Ammon's horn (tissue), 1 donor: ENCODE measurements at regions not wholly inside any gene's neighbourhood (a gene's known extent, or its start where the extent isn't known, plus 50 kb on each side); places are given as distances from the start of the nearest gene placed in this dataset.
A peak's percentile ranks its signal among the peaks of the same experiment; 100 is the strongest.
"Not testable (repeated sequence)": the region's sequence is repeated elsewhere in the genome, so short reads cannot be mapped to it uniquely, and the experiment has no call there.

Source experiments
- DNase-seq: peaks from one replicate; pipeline ENCODE4 v3.0.0-alpha.2; 2016; ENCODE audit warnings: low spot score

GRCh38 chr6:121876721-121877120, 441.3 kb downstream of the GJA1 start:
- DNase-seq: no peak

GRCh38 chr6:121879149-121879548, 443.7 kb downstream of the GJA1 start:
- no peak for DNase-seq

GRCh38 chr6:121880831-121881230, 445.4 kb downstream of the GJA1 start:
- no peak for DNase-seq

GRCh38 chr6:121881974-121882667, 446.7 kb downstream of the GJA1 start:
- no peak for DNase-seq

GRCh38 chr6:121884091-121884490, 448.6 kb downstream of the GJA1 start:
- DNase-seq: no peak

GRCh38 chr6:121884620-121885019, 449.2 kb downstream of the GJA1 start:
- no peak for DNase-seq

GRCh38 chr6:121885399-121886152, 450.1 kb downstream of the GJA1 start:
- no peak for DNase-seq

- no peak for DNase-seq
Measured at GRCh38 chr6:121886223-121886830, 450.9 kb downstream of the GJA1 start.

- no peak for DNase-seq
Measured at GRCh38 chr6:121887724-121888123, 452.3 kb downstream of the GJA1 start.

- no peak for DNase-seq
Measured at GRCh38 chr6:121890307-121890910, 455.0 kb downstream of the GJA1 start.

GRCh38 chr6:121895731-121896130, 460.3 kb downstream of the GJA1 start:
- DNase-seq: not testable (repeated sequence)

GRCh38 chr6:121896363-121896762, 460.9 kb downstream of the GJA1 start:
- no peak for DNase-seq

- DNase-seq: no peak
Measured at GRCh38 chr6:121896771-121897170, 461.3 kb downstream of the GJA1 start.

GRCh38 chr6:121897337-121897760, 461.9 kb downstream of the GJA1 start:
- DNase-seq: peak; percentile 30

- DNase-seq: peak; percentile 23
Measured at GRCh38 chr6:121901432-121901831, 466.0 kb downstream of the GJA1 start.

GRCh38 chr6:121904559-121904958, 469.1 kb downstream of the GJA1 start:
- no peak for DNase-seq

GRCh38 chr6:121912905-121913304, 477.5 kb downstream of the GJA1 start:
- no peak for DNase-seq

GRCh38 chr6:121917263-121917829, 481.9 kb downstream of the GJA1 start:
- DNase-seq: no peak

GRCh38 chr6:121917834-121918559, 481.5 kb upstream of the HSF2 start:
- DNase-seq: no peak

- no peak for DNase-seq
Measured at GRCh38 chr6:121920616-121921015, 478.8 kb upstream of the HSF2 start.

GRCh38 chr6:121925024-121925423, 474.4 kb upstream of the HSF2 start:
- no peak for DNase-seq
